SU-DHL-6 (cell line): ENCODE measurements at regions not wholly inside any gene's neighbourhood (a gene's known extent, or its start where the extent isn't known, plus 50 kb on each side); places are given as distances from the start of the nearest gene placed in this dataset.

Source experiments
- H2AFZ ChIP-seq: fragments of 200-600 bp; sonication (generic); 2 replicates; pipeline ENCODE4 v1.6.1; 2014; ENCODE audit warnings: low read depth, mild to moderate bottlenecking, moderate library complexity, mixed read lengths, antibody characterized with exemption, low read length; ENCODE audit not compliant: severe bottlenecking
- H3F3A ChIP-seq: fragments of 200-600 bp; shearing (Covaris generic); 2 replicates; pipeline ENCODE4 v1.6.0; 2016; ENCODE audit warnings: antibody characterized with exemption, mild to moderate bottlenecking; ENCODE audit not compliant: insufficient read depth
- H3K27ac ChIP-seq: fragments of 200-600 bp; sonication (generic); 2 replicates; pipeline ENCODE4 v1.5.1; 2016; ENCODE audit warnings: low read depth, mild to moderate bottlenecking, low read length, moderate library complexity, mixed read lengths
- H3K27me3 ChIP-seq: fragments of 200-600 bp; sonication (generic), shearing (Covaris generic); 2 replicates; pipeline ENCODE4 v1.6.0; 2014; ENCODE audit warnings: mild to moderate bottlenecking, low read length
- H3K36me3 ChIP-seq: fragments of 200-600 bp; sonication (generic); 2 replicates; pipeline ENCODE4 v1.6.1; 2014; ENCODE audit warnings: mild to moderate bottlenecking, low read length, mixed read lengths
- H3K4me2 ChIP-seq: fragments of 300-600, 200-600 bp; shearing (Covaris generic), sonication (generic); 2 replicates; pipeline ENCODE4 v1.6.0; 2014; ENCODE audit warnings: low read length, low read depth, mild to moderate bottlenecking; ENCODE audit not compliant: poor library complexity, severe bottlenecking
- H3K4me3 ChIP-seq: fragments of 200-600 bp; sonication (generic); 2 replicates; pipeline ENCODE4 v1.5.1; 2014; ENCODE audit warnings: antibody characterized with exemption, low read length, mild to moderate bottlenecking, mixed read lengths; ENCODE audit not compliant: insufficient read depth, poor library complexity, severe bottlenecking
- H3K79me2 ChIP-seq: fragments of 200-600 bp; sonication (generic); 2 replicates; pipeline ENCODE4 v1.6.1; 2014; ENCODE audit warnings: mild to moderate bottlenecking, low read length, moderate library complexity; ENCODE audit not compliant: insufficient read depth
- H3K9ac ChIP-seq: fragments of 200-600 bp; sonication (generic); 2 replicates; pipeline ENCODE4 v1.7.0; 2014; ENCODE audit warnings: mild to moderate bottlenecking, low read length
- H3K9me2 ChIP-seq: fragments of 200-600 bp; sonication (generic); replicated peaks from 2 replicates; pipeline ENCODE4 v1.6.1; 2014; ENCODE audit warnings: low read length; ENCODE audit not compliant: insufficient read depth
- H3K9me3 ChIP-seq: fragments of 200-600 bp; sonication (generic); 2 replicates; pipeline ENCODE4 v1.6.1; 2014; ENCODE audit warnings: low read length, mixed read lengths; ENCODE audit not compliant: insufficient read depth
- H4K20me1 ChIP-seq: fragments of 200-600 bp; sonication (generic); 2 replicates; pipeline ENCODE4 v1.6.1; 2014; ENCODE audit warnings: low read depth, mild to moderate bottlenecking, antibody characterized with exemption, low read length, moderate library complexity, mixed read lengths
- EZH2phosphoT487 ChIP-seq: fragments of 200-600 bp; sonication (generic), shearing (Covaris generic); conservative IDR thresholded peaks from 2 replicates; pipeline ENCODE4 v1.6.1; 2018; ENCODE audit warnings: mild to moderate bottlenecking, antibody characterized with exemption, low read length, moderate library complexity, mixed read lengths
- TF ChIP-seq, protein P1 (sequence below): fragments of 200-600 bp; sonication (generic); IDR thresholded peaks from one replicate; pipeline ENCODE4 v1.5.1; 2017; ENCODE audit warnings: antibody characterized with exemption, mild to moderate bottlenecking, low read length, moderate library complexity; ENCODE audit not compliant: insufficient read depth, poor library complexity, severe bottlenecking

DNA sequence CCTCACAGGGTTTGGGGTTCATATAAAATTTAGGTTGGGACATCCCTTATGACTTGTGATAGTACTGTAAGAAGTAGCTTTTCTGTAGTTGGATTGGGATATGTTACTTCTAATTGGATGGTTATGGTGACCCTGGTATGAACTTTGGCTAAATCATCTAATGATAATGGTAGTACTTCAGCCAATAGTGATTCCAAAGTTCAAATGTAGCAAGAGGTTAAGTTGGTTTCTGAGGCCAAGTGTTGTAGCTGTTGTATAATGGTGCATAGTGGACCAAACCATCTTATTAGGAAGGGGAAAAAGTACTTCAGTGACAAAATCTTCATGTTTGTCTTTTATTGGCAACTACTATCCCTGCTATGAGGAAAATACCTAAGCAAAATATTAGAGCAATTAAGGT is 542.1 kb upstream of the IGFBP3 start:
- Histone ChIP-seq H3K36me3 (no peaks in the 10 kb centered on the region), H4K20me1 (no peaks in the 10 kb centered on the region), H2AFZ (no peak overlapping the region), H3F3A (no peaks in the 10 kb centered on the region), H3K4me3 (no peak overlapping the region), H3K27me3 (no peaks in the 10 kb centered on the region), H3K9me2 (no peaks in the 10 kb centered on the region), H3K9ac (no peak overlapping the region), H3K9me3 (peaks cover 34% of the 10 kb centered on the region; the same call in 1 of the 2 replicates), H3K27ac (no peak overlapping the region), H3K4me2 (no peak overlapping the region), H3K79me2 (no peaks in the 10 kb centered on the region)
- TF ChIP-seq, protein P1, sequence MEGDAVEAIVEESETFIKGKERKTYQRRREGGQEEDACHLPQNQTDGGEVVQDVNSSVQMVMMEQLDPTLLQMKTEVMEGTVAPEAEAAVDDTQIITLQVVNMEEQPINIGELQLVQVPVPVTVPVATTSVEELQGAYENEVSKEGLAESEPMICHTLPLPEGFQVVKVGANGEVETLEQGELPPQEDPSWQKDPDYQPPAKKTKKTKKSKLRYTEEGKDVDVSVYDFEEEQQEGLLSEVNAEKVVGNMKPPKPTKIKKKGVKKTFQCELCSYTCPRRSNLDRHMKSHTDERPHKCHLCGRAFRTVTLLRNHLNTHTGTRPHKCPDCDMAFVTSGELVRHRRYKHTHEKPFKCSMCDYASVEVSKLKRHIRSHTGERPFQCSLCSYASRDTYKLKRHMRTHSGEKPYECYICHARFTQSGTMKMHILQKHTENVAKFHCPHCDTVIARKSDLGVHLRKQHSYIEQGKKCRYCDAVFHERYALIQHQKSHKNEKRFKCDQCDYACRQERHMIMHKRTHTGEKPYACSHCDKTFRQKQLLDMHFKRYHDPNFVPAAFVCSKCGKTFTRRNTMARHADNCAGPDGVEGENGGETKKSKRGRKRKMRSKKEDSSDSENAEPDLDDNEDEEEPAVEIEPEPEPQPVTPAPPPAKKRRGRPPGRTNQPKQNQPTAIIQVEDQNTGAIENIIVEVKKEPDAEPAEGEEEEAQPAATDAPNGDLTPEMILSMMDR: no peak

DNA sequence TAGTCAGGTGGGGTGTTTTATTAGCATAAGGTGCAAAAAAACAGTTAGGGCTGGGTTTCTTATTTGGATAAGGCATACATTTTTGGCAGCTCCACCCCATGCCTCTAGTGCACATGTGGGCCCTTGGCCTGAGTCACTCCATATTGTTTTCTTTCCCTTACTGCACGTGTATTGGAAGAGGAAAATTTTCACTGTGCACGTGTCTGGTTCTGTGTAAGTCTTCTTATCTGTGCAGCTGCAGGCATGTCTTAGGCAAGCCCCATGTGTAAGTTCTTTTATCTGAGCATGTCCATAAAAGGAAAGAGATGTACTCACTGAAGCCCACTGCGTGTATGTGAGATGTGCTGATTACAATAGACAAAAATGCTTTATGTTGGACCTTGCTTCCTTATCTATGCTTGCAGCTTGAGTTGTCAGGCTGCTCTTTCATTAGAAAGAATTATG is 540.3 kb upstream of the IGFBP3 start:
- Histone ChIP-seq H4K20me1 (no peaks in the 10 kb centered on the region), H3K4me2 (no peak overlapping the region), H3K4me3 (no peak overlapping the region), H2AFZ (no peak overlapping the region), H3K9me2 (no peaks in the 10 kb centered on the region), H3K9me3 (peaks cover 16% of the 10 kb centered on the region; the same call in 1 of the 2 replicates), H3K27ac (no peak overlapping the region), H3F3A (no peaks in the 10 kb centered on the region), H3K36me3 (no peaks in the 10 kb centered on the region), H3K79me2 (no peaks in the 10 kb centered on the region), H3K27me3 (no peaks in the 10 kb centered on the region), H3K9ac (no peak overlapping the region)
- TF ChIP-seq, protein P1: no peak
- TF ChIP-seq EZH2phosphoT487: no peak

DNA sequence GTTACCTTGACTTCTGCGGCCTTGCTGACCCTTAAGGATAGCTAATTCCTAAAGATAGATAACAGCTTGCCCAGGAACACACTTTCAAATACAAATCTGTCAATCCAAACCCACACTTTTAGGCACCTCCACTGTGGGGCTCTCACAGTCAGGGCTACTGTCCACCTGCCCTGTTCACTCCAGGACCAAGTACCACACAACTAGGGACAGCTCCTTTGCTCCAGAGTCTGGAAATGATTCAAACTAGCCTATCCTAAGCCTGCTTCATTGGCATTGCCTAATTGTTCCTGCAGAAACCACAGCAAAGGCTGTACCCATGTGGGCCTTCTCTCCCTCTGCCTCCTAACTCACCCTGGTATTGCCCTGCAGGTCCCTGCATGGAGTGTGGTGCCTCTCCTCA is 538.9 kb upstream of the IGFBP3 start:
- no peaks in the 10 kb centered on the region for H3F3A ChIP-seq
- no peaks in the 10 kb centered on the region for H3K79me2 ChIP-seq
- no peak overlapping the region for H3K9ac ChIP-seq
- H2AFZ ChIP-seq: no peak overlapping the region
- H3K9me3 ChIP-seq: peaks cover 12% of the 10 kb centered on the region; the same call in 1 of the 2 replicates
- H4K20me1 ChIP-seq: no peaks in the 10 kb centered on the region
- no peaks in the 10 kb centered on the region for H3K36me3 ChIP-seq
- 0 out of 2 replicates have a peak, but pooled peaks cover 3% of the 10 kb centered on the region for H3K9me2 ChIP-seq
- TF ChIP-seq, protein P1: no peak
- TF ChIP-seq EZH2phosphoT487: no peak
- no peak overlapping the region for H3K27ac ChIP-seq
- no peaks in the 10 kb centered on the region for H3K27me3 ChIP-seq
- no peak overlapping the region for H3K4me3 ChIP-seq
- H3K4me2 ChIP-seq: no peak overlapping the region

DNA sequence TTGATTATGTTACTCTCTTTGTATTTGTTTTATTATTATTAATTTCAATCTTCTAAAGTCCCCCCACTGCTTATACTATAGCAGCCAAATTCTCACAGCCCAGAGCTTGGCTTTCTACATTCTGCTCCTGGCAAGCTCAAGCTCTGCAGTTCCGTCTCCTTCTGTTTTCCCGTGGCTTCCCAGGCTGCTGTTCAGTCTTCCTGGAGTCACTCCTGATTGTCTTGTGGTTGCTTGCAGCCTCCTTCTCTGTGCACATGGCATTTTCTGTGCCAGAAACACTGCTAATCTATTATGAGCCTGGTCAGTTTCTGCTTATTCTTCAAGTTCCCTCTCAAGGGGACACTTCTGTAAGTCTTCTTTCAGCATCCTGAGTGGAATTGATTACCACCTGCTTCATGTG is 533.7 kb upstream of the IGFBP3 start:
- H2AFZ ChIP-seq: no peak overlapping the region
- 0 out of 2 replicates have a peak, but pooled peaks cover 3% of the 10 kb centered on the region for H3K9me2 ChIP-seq
- no peak overlapping the region for H3K4me3 ChIP-seq
- H4K20me1 ChIP-seq: no peaks in the 10 kb centered on the region
- no peaks in the 10 kb centered on the region for H3K36me3 ChIP-seq
- no peaks in the 10 kb centered on the region for H3K27me3 ChIP-seq
- no peaks in the 10 kb centered on the region for H3K79me2 ChIP-seq
- H3K9ac ChIP-seq: no peak overlapping the region
- H3F3A ChIP-seq: no peaks in the 10 kb centered on the region
- H3K27ac ChIP-seq: no peak overlapping the region
- TF ChIP-seq, protein P1: no peak
- TF ChIP-seq EZH2phosphoT487: no peak
- no peaks in the 10 kb centered on the region for H3K9me3 ChIP-seq
- no peak overlapping the region for H3K4me2 ChIP-seq
